Ovary (tissue), 7 donors: ENCODE measurements at regions not wholly inside any gene's neighbourhood (a gene's known extent, or its start where the extent isn't known, plus 50 kb on each side); places are given as distances from the start of the nearest gene placed in this dataset.

ENCODE experiments used
- DNase-seq, 5 donors: peaks; one replicate each; pipeline ENCODE4 v3.0.0-alpha.2; 2019 to 2020
- H3K27ac ChIP-seq, 2 donors: fragments of 200-600 bp; one replicate each; pipeline versions ENCODE4 v1.5.1 to v1.8.0; 2019 to 2022
- H3K27me3 ChIP-seq: fragments of 200-600 bp; one replicate; pipeline ENCODE4 v1.8.0; 2022
- H3K36me3 ChIP-seq: fragments of 200-600 bp; sonication (generic); one replicate; pipeline ENCODE4 v1.5.1; 2019
- H3K4me1 ChIP-seq: one replicate; pipeline ENCODE4 v1.8.1; 2013; ENCODE audit warnings: mild to moderate bottlenecking, moderate library complexity; ENCODE audit not compliant: insufficient read depth
- H3K4me3 ChIP-seq: fragments of 200-600 bp; sonication (generic); one replicate; pipeline ENCODE4 v1.5.1; 2017
- H3K9me3 ChIP-seq, 2 donors: fragments of 200-600 bp in 1 of 2; sonication (generic) in 1 of 2; one replicate each; pipeline versions ENCODE4 v1.5.1 to v1.8.1; 2013 to 2019; ENCODE audit warnings: mild to moderate bottlenecking in 1 of 2, moderate library complexity in 1 of 2
- CTCF ChIP-seq, 3 donors: fragments of 450-650 bp in 2 of 3; fragments of 200-600 bp in 1 of 3; IDR thresholded peaks; one replicate each; pipeline versions ENCODE4 v1.5.1 to v1.8.0; 2016 to 2022; ENCODE audit warnings: antibody characterized with exemption in 3 of 3, mild to moderate bottlenecking in 1 of 3
- EP300 ChIP-seq: sonication (generic); formaldehyde crosslinking; IDR thresholded peaks from one replicate; pipeline ENCODE4 v1.6.1; 2017; ENCODE audit warnings: antibody characterized with exemption
- POLR2A ChIP-seq: fragments of 450-650 bp; IDR thresholded peaks from one replicate; pipeline ENCODE4 v1.6.1; 2017; ENCODE audit warnings: antibody characterized with exemption, mild to moderate bottlenecking, moderate library complexity
- WGBS, 3 donors: extraction: QIAGEN DNeasy Blood & Tissue Kit in 1 of 3; methylation state at CpG; one replicate each; pipeline versions ENCODE4 v1.1.5 to v1.1.7; 2013 to 2017; 5-methylcytosine and 5-hydroxymethylcytosine counted together
- intact Hi-C, 4 donors: fragments of 100-400 bp; cut with DNase I; formaldehyde crosslinking; loops; one replicate each; pipeline versions ENCODE4 v1.11.0 to v1.15.1; 2022 to 2023
- donor health status: DM: no; HTN: no; CAD: no; lungs with moderate emphysema.
- donor health status: DM: no; HTN: no; CAD: no.
- donor health status: Bipolar disorder and iron deficiency.
- donor health status: DM: no; HTN: no; CAD: no.
- donor health status: DM: yes; HTN: yes; CAD: no.

GRCh38 chr1:23634840-23635651 lies 56.6 kb upstream of the RPL11 start:
- Histone ChIP-seq H3K27me3 (no peaks in the 10 kb centered on the region), H3K27ac (peak overlapping the region; percentile 9 to 49), H3K4me1 (peaks cover 6% of the 10 kb centered on the region), H3K36me3 (no peaks in the 10 kb centered on the region), H3K9me3 (no peaks in the 10 kb centered on the region), H3K4me3 (peak overlapping the region; percentile 48)
- WGBS, 3 donors: 25 to 29% (median 29%) methylated on average over 17 of the region's 17 CpGs
- DNase-seq: peak; percentile 36 to 74 (median 49)
- intact Hi-C loops: loop anchor here in 1 of 4 donors (10.0 kb wide), 1 partner anchor 540 kb away; no protein-coding TSS in a partner anchor
- TF ChIP-seq EP300: no peak
- peak; percentile 80 to 86 (median 84) for TF ChIP-seq CTCF (IDR thresholded peaks at IDR 0.05)

- H3K27ac ChIP-seq: no peak overlapping the region
- no peaks in the 10 kb centered on the region for H3K27me3 ChIP-seq
- WGBS, 3 donors: 75 to 79% (median 76%) methylated on average over 2 of the region's 2 CpGs
- no peaks in the 10 kb centered on the region for H3K36me3 ChIP-seq
- no peak for TF ChIP-seq EP300
- TF ChIP-seq CTCF (IDR thresholded peaks at IDR 0.05): no peak
- TF ChIP-seq POLR2A: no peak
- no peak overlapping the region for H3K4me3 ChIP-seq
- peaks cover 6% of the 10 kb centered on the region for H3K4me1 ChIP-seq
- intact Hi-C loops: loop anchor here in 1 of 4 donors (10.0 kb wide), 1 partner anchor 540 kb away; no protein-coding TSS in a partner anchor
- peak in 1 of 5 donors; percentile 33 for DNase-seq
- H3K9me3 ChIP-seq: no peaks in the 10 kb centered on the region
These were observed 57.1 kb upstream of the RPL11 start for GRCh38 chr1:23634518-23634839.

GRCh38 chr1:23632479-23633160 lies 59.0 kb upstream of the RPL11 start:
- no peaks in the 10 kb centered on the region for H3K36me3 ChIP-seq
- no peaks in the 10 kb centered on the region for H3K9me3 ChIP-seq
- intact Hi-C loops: loop anchor here in 1 of 4 donors (10.0 kb wide), 1 partner anchor 538 kb away; no protein-coding TSS in a partner anchor
- no peak overlapping the region for H3K4me3 ChIP-seq
- H3K27ac ChIP-seq: no peak overlapping the region
- no peak for DNase-seq
- no peaks in the 10 kb centered on the region for H3K27me3 ChIP-seq
- TF ChIP-seq POLR2A: no peak
- TF ChIP-seq CTCF (IDR thresholded peaks at IDR 0.05): no peak
- no peak for TF ChIP-seq EP300
- WGBS, 3 donors: 96 to 99% (median 96%) methylated on average over 2 of the region's 2 CpGs
- H3K4me1 ChIP-seq: peaks cover 6% of the 10 kb centered on the region

- intact Hi-C loops: loop anchor here in 1 of 4 donors (10.0 kb wide), 1 partner anchor 535 kb away; no protein-coding TSS in a partner anchor
- Histone ChIP-seq H3K27me3 (no peaks in the 10 kb centered on the region), H3K4me1 (peaks cover 4% of the 10 kb centered on the region), H3K27ac (no peak overlapping the region), H3K36me3 (no peaks in the 10 kb centered on the region), H3K9me3 (no peaks in the 10 kb centered on the region), H3K4me3 (no peak overlapping the region)
- no peak for DNase-seq
- TF ChIP-seq EP300 (no peak), CTCF (IDR thresholded peaks at IDR 0.05) (no peak)
- 52 to 62% (median 55%) methylated on average over 4 of the region's 4 CpGs for WGBS, 3 donors
These were observed 61.8 kb upstream of the RPL11 start for GRCh38 chr1:23629708-23630290.
